GM12878 (cell line): ENCODE measurements at regions not wholly inside any gene's neighbourhood (a gene's known extent, or its start where the extent isn't known, plus 50 kb on each side); places are given as distances from the start of the nearest gene placed in this dataset.
A peak's percentile ranks its signal among the peaks of the same experiment; 100 is the strongest.

Experiments
- BACH1 ChIP-seq: fragments of 450-650 bp; IDR thresholded peaks from 2 replicates; pipeline ENCODE4 v1.6.1; 2017; ENCODE audit warnings: mild to moderate bottlenecking, borderline replicate concordance
- IRF3 ChIP-seq: fragments of 450-650 bp; IDR thresholded peaks from 2 replicates; pipeline ENCODE4 v1.6.1; 2014; ENCODE audit warnings: mild to moderate bottlenecking
- IRF4 ChIP-seq: IDR thresholded peaks from 2 replicates; pipeline ENCODE4 v1.6.1; 2011; ENCODE audit warnings: low read depth, low read length
- MYC ChIP-seq: IDR thresholded peaks from 2 replicates; pipeline ENCODE4 v1.6.1; 2011; ENCODE audit warnings: mild to moderate bottlenecking, low read length, moderate library complexity, inconsistent platforms; ENCODE audit not compliant: insufficient read depth, insufficient replicate concordance, insufficient read length, severe bottlenecking
- NBN ChIP-seq: fragments of 450-650 bp; IDR thresholded peaks from 2 replicates; pipeline ENCODE4 v1.6.1; 2016
- NFXL1 ChIP-seq: fragments of 450-650 bp; IDR thresholded peaks from 2 replicates; pipeline ENCODE4 v1.6.1; 2017; ENCODE audit warnings: antibody characterized with exemption, mild to moderate bottlenecking, borderline replicate concordance
- NR2C2 ChIP-seq: IDR thresholded peaks from 2 replicates; pipeline ENCODE4 v1.6.1; 2011; ENCODE audit warnings: borderline replicate concordance, low read depth; ENCODE audit not compliant: control insufficient read depth, insufficient read length
- PML ChIP-seq: IDR thresholded peaks from 2 replicates; pipeline ENCODE4 v1.6.1; 2012; ENCODE audit warnings: low read length, inconsistent platforms
- POLR2AphosphoS5 ChIP-seq: IDR thresholded peaks from 2 replicates; pipeline ENCODE4 v1.6.1; 2011; ENCODE audit warnings: mild to moderate bottlenecking, low read length, inconsistent platforms
- PRDM15 ChIP-seq: fragments of 450-650 bp; formaldehyde crosslinking; IDR thresholded peaks from 2 replicates; pipeline ENCODE4 v1.4.0; 2020; ENCODE audit warnings: mild to moderate bottlenecking, moderate library complexity
- RB1 ChIP-seq: fragments of 450-650 bp; formaldehyde crosslinking; IDR thresholded peaks from 2 replicates; pipeline ENCODE4 v1.6.1; 2017; ENCODE audit warnings: mild to moderate bottlenecking, borderline replicate concordance
- RBBP5 ChIP-seq: fragments of 200-600 bp; sonication (generic); conservative IDR thresholded peaks from 2 replicates; pipeline ENCODE4 v1.6.1; 2016
- RCOR1 ChIP-seq: conservative IDR thresholded peaks from 2 replicates; pipeline ENCODE4 v1.6.1; 2012; ENCODE audit warnings: low read depth, low read length, improper control_type of control experiment
- SIN3A ChIP-seq: IDR thresholded peaks from 2 replicates; pipeline ENCODE4 v1.6.1; 2012; ENCODE audit warnings: low read depth, low read length, improper control_type of control experiment
- SKIL ChIP-seq: fragments of 450-650 bp; IDR thresholded peaks from 2 replicates; pipeline ENCODE4 v1.6.1; 2017; ENCODE audit warnings: mild to moderate bottlenecking, low read depth, inconsistent platforms; ENCODE audit not compliant: poor library complexity, severe bottlenecking
- SMC3 ChIP-seq: IDR thresholded peaks from 2 replicates; pipeline ENCODE4 v1.6.1; 2011; ENCODE audit warnings: low read length, improper control_type of control experiment, borderline replicate concordance
- SPI1 ChIP-seq: IDR thresholded peaks from 2 replicates; pipeline ENCODE4 v1.6.1; 2011; ENCODE audit warnings: low read depth, mild to moderate bottlenecking, low read length, moderate library complexity, borderline replicate concordance; ENCODE audit not compliant: insufficient read depth
- TARDBP ChIP-seq: IDR thresholded peaks from 2 replicates; pipeline ENCODE4 v1.6.1; 2016; ENCODE audit warnings: borderline replicate concordance
- USF1 ChIP-seq: IDR thresholded peaks from 2 replicates; pipeline ENCODE4 v1.6.1; 2011; ENCODE audit warnings: borderline replicate concordance, low read depth, mild to moderate bottlenecking, moderate library complexity, mixed read lengths, low read length; ENCODE audit not compliant: insufficient read depth; ENCODE audit errors: extremely low read length
- ZBTB4 ChIP-seq: fragments of 450-650 bp; formaldehyde crosslinking; IDR thresholded peaks from 2 replicates; pipeline ENCODE4 v1.4.0; 2022; ENCODE audit warnings: mild to moderate bottlenecking, moderate library complexity
- ZNF274 ChIP-seq: IDR thresholded peaks from one replicate; pipeline ENCODE4 v1.8.0; 2011; ENCODE audit not compliant: insufficient read length, insufficient read depth

- no peak for TF ChIP-seq ZBTB4 (CRISPR knock-in tag)
- no peak for TF ChIP-seq NFXL1
- no peak for TF ChIP-seq SPI1
- TF ChIP-seq MYC: no peak
- TF ChIP-seq USF1: no peak
- peak; percentile 90 for TF ChIP-seq BACH1
- 0 out of 2 replicates have a peak, but pooled peaks have one; percentile 29 for TF ChIP-seq RCOR1
- no peak for TF ChIP-seq SIN3A
- TF ChIP-seq RBBP5: no peak
- peak; percentile 72 for TF ChIP-seq SKIL
- no peak for TF ChIP-seq POLR2AphosphoS5
- no peak for TF ChIP-seq ZNF274
- 0 out of 2 replicates have a peak, but pooled peaks have one; percentile 54 for TF ChIP-seq NBN
- TF ChIP-seq NR2C2: no peak
- no peak for TF ChIP-seq IRF3
- TF ChIP-seq RB1: no peak
- TF ChIP-seq PRDM15 (CRISPR knock-in tag): no peak
- peak; percentile 90 for TF ChIP-seq PML
- no peak for TF ChIP-seq SMC3
- TF ChIP-seq IRF4: peak; percentile 98
- no peak for TF ChIP-seq TARDBP
Measured at GRCh38 chr6:90369024-90369519, 72.4 kb upstream of the BACH2 start (continued).
